GM18868 (cell line): ENCODE measurements at regions not wholly inside any gene's neighbourhood (a gene's known extent, or its start where the extent isn't known, plus 50 kb on each side); places are given as distances from the start of the nearest gene placed in this dataset.
A peak's percentile ranks its signal among the peaks of the same experiment; 100 is the strongest.
"Not testable (repeated sequence)": the region's sequence is repeated elsewhere in the genome, so short reads cannot be mapped to it uniquely, and the experiment has no call there.

ENCODE experiments used
- ATAC-seq: cut with Tn5 transposase; IDR thresholded peaks from one replicate; pipeline ENCODE4 v1.9.1; 2021; ENCODE audit warnings: mild to moderate bottlenecking, moderate library complexity; ENCODE audit not compliant: unreplicated experiment

GRCh38 chr1:70667494-70668170 is 256.6 kb downstream of the CTH start:
- ATAC-seq = no peak

DNA sequence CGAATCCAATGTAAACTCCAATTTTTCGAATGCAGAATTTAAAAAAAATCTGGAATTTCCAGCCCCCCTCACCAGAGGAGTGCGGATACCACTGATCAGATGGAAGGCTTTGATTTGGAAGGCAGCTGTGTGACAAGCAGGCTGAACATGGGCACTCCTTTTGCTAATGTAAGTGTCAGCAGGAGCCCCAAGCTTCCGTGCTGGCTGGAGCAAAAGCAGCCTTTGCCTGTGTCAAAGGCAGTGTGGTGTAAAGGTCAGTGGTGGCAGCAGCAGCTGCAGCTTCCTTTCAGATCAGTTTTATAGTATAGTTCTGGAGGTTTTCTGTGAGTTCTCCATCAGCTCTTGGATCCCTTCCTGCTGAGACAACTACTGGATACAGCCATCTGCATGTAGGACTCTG is 259.9 kb downstream of the CTH start:
- ATAC-seq = no peak

GRCh38 chr1:70672442-70672888 is 261.4 kb downstream of the CTH start:
- no peak for ATAC-seq

- no peak for ATAC-seq
These were observed 264.0 kb downstream of the CTH start for GRCh38 chr1:70674941-70675685.

- ATAC-seq = peak; percentile 91
These were observed 264.7 kb downstream of the CTH start for GRCh38 chr1:70675737-70676156.

DNA sequence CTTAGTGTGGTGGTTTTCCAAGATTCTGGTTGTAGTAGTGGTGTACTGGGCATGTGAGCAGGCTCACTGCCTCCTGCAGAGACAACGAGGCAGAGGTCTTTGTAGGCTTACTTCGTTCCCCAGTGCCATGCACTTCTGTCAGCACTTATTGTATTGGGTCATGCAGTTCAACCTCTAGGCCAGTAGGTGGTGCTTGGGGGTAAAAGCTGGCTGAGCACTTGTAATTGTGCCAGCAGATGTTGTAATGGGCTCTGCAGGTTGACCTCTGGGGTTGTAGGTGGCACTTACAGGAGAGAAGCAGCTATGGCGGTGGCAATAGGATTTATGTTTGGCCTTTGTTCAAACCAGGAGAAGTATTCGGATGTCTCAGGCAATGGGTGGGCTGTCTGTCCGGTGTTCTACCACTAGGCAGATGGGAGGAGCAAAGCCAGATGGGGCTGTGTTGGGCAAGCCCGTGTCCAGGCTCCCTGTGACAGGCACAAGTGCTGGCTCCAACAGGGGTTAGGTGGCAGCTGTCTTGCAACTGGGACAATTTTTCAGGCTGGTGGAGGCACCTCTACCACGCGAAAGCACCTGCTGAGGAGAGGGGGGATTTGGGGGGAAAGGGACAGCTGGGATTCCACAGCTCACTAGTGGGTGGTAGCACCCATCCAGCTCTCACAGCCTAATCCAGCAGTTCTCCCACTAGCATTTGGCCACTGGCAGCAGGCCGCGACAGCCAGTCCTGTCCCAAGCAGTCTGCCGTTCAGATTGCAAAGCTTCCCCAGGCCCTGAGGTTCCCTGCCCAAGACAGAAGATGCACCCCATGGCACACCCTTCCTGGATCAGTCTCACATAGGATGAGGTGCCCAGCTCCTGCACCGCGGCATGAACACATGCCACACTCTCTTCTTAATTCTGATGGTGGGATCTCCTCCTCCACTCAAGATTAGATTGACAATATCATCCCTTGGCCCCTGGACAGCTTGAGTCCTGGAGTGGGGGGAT is 274.5 kb downstream of the CTH start:
- ATAC-seq = peak; percentile 99

- no peak for ATAC-seq
These were observed 277.5 kb downstream of the CTH start for GRCh38 chr1:70688580-70688979.

DNA sequence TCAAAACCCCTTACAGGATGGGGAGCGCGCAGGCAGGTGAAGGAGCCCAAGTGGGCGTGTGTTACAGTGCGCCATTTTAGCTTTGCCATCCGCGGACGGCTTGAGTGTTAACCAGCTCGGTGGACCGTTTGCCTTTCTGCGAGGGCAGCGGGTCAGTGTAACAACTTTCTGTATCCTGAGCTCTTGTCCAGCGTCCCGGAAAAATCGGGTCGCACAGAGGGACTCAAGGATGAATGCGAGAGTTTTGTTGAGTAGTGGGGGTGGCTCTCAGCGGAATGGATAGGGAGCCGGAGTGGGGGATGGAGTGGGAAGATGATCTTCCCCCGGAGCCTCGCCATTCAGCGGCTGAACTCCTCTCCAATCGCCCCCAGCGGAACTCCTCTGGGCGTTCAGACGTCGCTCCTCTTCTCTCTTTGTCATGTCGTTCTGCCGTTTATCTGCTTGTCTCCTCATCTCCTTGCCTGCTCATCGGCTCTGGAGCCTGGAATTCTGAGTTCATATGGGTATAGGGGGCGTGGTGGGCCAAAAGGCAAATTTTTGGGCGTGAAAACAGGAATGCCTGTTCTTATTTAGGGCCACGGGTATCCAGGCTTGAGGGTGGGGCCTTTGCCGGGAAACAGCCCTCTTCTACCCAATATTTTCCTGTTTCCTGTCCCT is 295.4 kb downstream of the CTH start:
- no peak for ATAC-seq

DNA sequence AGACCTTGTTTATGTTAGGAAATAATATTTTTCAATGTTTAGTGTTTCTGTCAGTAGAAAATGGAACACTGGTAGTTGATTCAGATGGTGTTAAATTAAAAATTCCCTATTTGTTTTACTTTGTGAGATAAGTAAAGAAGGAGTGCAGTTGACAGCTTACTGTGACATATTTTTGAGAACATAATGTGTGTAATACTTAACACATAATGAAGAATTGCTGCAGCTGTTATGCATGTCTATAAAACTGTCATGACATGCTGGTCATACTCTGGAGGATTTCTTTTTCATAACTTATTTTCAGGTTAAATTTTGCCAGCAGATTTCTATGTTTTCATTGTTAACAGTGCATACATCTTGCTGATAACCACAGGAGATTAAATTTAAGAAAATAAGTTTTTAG is 296.1 kb downstream of the CTH start:
- ATAC-seq = no peak

- no peak for ATAC-seq
These were observed 303.1 kb downstream of the CTH start for GRCh38 chr1:70714149-70714548.

- ATAC-seq = no peak
These were observed 306.1 kb downstream of the CTH start for GRCh38 chr1:70717211-70717610.

DNA sequence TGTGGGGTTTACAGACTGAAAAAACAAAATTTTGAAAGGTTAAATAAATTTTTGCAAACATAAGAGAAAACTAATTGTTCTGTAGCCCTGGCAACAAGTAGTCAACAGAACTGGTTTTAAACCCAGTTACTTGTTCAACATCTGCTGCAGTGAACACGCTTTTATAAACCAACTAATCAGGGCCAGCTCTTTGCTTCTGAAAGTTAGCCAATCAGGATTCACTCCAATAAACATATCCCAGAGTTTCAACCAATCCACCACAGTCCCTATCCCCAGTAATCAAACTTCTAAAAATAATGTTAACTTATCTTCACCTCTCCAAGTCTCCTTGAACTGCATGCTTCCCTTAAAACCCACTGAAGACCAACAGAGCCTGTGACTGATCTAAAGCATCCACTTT is 306.6 kb downstream of the CTH start:
- no peak for ATAC-seq

GRCh38 chr1:70718086-70718630 is 307.1 kb downstream of the CTH start:
- no peak for ATAC-seq

- no peak for ATAC-seq
These were observed 308.1 kb downstream of the CTH start for GRCh38 chr1:70719154-70719553.

DNA sequence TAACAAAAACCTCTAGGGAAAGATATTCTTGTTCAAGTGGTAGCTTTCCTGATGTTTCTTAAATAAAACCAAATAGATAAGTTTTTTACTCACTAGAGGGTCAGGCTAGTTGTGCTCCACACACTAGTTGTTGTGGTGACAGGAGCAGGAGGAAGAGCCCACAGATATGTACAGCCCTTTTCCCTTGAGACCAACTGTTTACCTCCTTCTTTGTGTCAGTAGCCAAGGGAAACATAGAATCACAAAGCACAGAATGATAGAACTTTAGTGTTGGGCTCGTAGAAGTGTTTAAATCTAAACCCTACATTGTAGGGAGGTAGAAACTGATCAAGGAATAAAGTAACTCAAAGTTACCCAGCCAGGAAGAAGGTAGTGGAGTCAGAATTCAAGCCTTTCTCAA is 309.0 kb downstream of the CTH start:
- ATAC-seq = no peak

DNA sequence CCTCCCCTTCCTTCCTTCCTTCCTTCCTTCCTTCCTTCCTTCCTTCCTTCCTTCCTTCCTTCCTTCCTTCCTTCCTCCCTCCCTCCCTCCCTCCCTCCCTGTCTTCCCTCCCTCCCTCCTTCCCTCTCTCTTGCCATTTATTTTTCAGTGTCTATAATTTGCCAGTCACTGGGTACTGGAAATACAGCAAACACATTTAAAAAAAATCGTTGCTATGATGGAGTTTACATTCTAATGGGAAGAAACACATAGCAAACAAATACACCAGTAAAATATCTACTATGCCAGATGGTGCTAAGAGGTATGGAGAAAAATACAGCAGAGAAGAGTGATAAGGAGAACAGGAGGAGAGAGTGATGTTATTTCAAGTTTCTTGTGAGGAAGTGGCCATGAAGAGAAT is 309.5 kb downstream of the CTH start:
- no peak for ATAC-seq

GRCh38 chr1:70727886-70728489 is 316.9 kb downstream of the CTH start:
- ATAC-seq = no peak

DNA sequence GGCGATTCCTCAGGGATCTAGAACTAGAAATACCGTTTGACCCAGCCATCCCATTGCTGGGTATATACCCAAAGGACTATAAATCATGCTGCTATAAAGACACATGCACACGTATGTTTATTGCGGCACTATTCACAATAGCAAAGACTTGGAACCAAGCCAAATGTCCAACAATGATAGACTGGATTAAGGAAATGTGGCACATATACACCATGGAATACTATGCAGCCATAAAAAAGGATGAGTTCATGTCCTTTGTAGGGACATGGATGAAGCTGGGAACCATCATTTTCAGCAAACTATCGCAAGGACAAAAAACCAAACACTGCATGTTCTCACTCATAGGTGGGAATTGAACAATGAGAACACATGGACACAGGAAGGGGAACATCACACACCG is 311.1 kb downstream of the PTGER3 start:
- ATAC-seq = not testable (repeated sequence)

GRCh38 chr1:70737125-70737524 is 310.5 kb downstream of the PTGER3 start:
- no peak for ATAC-seq

DNA sequence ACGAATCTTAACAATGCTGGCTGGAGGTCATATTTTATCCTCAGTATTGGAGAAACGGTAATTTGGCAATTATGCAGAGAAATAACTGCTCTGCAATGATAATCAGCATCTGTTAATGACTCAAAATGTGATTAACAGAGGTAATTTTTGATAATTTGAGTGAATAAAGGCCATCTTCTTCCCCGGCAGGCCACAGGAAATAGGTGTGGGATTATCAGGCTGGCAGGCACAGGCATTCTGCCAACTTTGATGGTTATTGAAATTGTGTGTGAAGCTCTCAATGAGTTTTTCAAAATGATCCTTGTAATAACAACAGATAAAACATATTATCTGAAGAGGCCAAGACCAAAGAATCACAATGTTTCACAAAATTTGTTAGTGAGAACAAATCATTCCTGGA is 309.0 kb downstream of the PTGER3 start:
- no peak for ATAC-seq
